Activated naive CD4-positive, alpha-beta T cell treated with anti-CD3 and anti-CD28 coated beads, Interleukin-2, amount 10 ng/mL, durations not matched to agents 7 days and 5 days (primary cell): ENCODE measurements at regions not wholly inside any gene's neighbourhood (a gene's known extent, or its start where the extent isn't known, plus 50 kb on each side); places are given as distances from the start of the nearest gene placed in this dataset.

Experiments
- CTCF ChIA-PET: fragments of 350-600 bp; sonication (Branson Sonifier 250); formaldehyde crosslinking; loops from one replicate; lab custom pipeline; 2021; ENCODE audit warnings: antibody characterized with exemption; lab: Charles Lee
- DNase-seq: peaks from one replicate; pipeline ENCODE4 v3.0.0-alpha.2; 2020
- H3K27ac Mint-ChIP-seq: one replicate; pipeline ENCODE4 v1.8.0; 2021; ENCODE audit warnings: mild to moderate bottlenecking, moderate library complexity, mixed read lengths
- H3K27me3 Mint-ChIP-seq: one replicate; pipeline ENCODE4 v1.8.0; 2021; ENCODE audit warnings: mild to moderate bottlenecking, mixed read lengths
- H3K36me3 Mint-ChIP-seq: one replicate; pipeline ENCODE4 v1.8.0; 2021; ENCODE audit warnings: mixed read lengths
- H3K4me1 Mint-ChIP-seq: one replicate; pipeline ENCODE4 v1.8.0; 2021; ENCODE audit warnings: mixed read lengths
- H3K4me3 Mint-ChIP-seq: one replicate; pipeline ENCODE4 v1.8.0; 2021; ENCODE audit warnings: mild to moderate bottlenecking, moderate library complexity, mixed read lengths
- H3K9me3 Mint-ChIP-seq: one replicate; pipeline ENCODE4 v1.8.0; 2021; ENCODE audit warnings: mixed read lengths

DNA sequence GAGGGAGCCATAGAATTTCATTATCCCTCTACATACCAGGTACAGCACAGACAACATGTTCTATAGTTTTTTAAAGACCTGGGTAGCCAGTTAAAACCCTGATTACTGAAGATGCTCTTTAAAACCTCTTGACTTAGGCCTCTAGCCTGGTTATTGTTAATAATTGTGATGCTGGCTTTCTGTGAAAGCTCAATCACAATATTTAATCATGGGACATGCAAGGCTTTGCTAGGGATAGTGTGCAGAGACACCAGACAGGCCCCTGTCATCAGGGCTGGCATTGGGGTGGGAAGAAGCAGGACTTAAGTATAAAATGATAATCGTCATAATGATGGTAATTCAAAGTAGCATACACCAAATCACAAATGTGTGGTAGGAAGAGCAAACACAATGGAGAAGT is 274.4 kb downstream of the PTBP2 start:
- no peak for DNase-seq
- Mint-ChIP-seq H3K9me3 (no peaks in the 10 kb centered on the region), H3K36me3 (no peaks in the 10 kb centered on the region), H3K4me3 (no peak overlapping the region), H3K27me3 (peaks cover 3% of the 10 kb centered on the region), H3K27ac (no peak overlapping the region), H3K4me1 (no peaks in the 10 kb centered on the region)
- CTCF ChIA-PET = no interaction called here

- H3K27me3 Mint-ChIP-seq = peaks cover 3% of the 10 kb centered on the region
- no peak overlapping the region for H3K4me3 Mint-ChIP-seq
- no peak overlapping the region for H3K27ac Mint-ChIP-seq
- H3K9me3 Mint-ChIP-seq = no peaks in the 10 kb centered on the region
- H3K4me1 Mint-ChIP-seq = no peaks in the 10 kb centered on the region
- CTCF ChIA-PET = no interaction called here
- no peaks in the 10 kb centered on the region for H3K36me3 Mint-ChIP-seq
- no peak for DNase-seq
These were observed 276.1 kb downstream of the PTBP2 start for GRCh38 chr1:96997717-96998116.

GRCh38 chr1:96998466-96998865 is 276.9 kb downstream of the PTBP2 start:
- Mint-ChIP-seq H3K36me3 (no peaks in the 10 kb centered on the region), H3K9me3 (no peaks in the 10 kb centered on the region), H3K27me3 (peaks cover 6% of the 10 kb centered on the region), H3K27ac (no peak overlapping the region), H3K4me1 (no peaks in the 10 kb centered on the region), H3K4me3 (no peak overlapping the region)
- CTCF ChIA-PET = no interaction called here
- no peak for DNase-seq

- H3K27me3 Mint-ChIP-seq = peaks cover 8% of the 10 kb centered on the region
- no peak for DNase-seq
- no peaks in the 10 kb centered on the region for H3K9me3 Mint-ChIP-seq
- no peaks in the 10 kb centered on the region for H3K36me3 Mint-ChIP-seq
- H3K4me3 Mint-ChIP-seq = no peak overlapping the region
- no peaks in the 10 kb centered on the region for H3K4me1 Mint-ChIP-seq
- no peak overlapping the region for H3K27ac Mint-ChIP-seq
- CTCF ChIA-PET = no interaction called here
These were observed 277.6 kb downstream of the PTBP2 start for GRCh38 chr1:96999191-96999590.

DNA sequence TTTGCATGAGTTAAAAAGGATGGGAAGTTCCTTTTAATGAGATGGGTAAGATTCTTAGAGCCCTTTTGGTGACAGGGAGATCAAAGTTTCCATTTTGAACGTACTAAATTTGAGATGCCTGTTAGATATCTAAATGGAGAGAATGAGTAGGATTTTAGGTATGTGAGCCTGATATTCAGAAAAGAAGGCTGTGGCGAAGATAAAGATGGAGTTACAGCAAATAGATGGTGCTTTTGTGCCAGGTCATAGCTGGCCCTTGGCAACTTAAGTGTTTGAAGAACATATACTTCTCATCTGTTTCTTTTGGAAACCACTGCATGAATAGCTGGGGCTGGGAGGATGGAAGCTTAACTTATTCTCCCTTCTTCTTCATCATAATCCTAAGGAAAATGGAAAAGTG is 282.5 kb downstream of the PTBP2 start:
- Mint-ChIP-seq H3K27me3 (peaks cover 5% of the 10 kb centered on the region), H3K4me1 (no peaks in the 10 kb centered on the region), H3K4me3 (no peak overlapping the region), H3K36me3 (no peaks in the 10 kb centered on the region), H3K9me3 (no peaks in the 10 kb centered on the region), H3K27ac (no peak overlapping the region)
- CTCF ChIA-PET = no interaction called here
- no peak for DNase-seq

DNA sequence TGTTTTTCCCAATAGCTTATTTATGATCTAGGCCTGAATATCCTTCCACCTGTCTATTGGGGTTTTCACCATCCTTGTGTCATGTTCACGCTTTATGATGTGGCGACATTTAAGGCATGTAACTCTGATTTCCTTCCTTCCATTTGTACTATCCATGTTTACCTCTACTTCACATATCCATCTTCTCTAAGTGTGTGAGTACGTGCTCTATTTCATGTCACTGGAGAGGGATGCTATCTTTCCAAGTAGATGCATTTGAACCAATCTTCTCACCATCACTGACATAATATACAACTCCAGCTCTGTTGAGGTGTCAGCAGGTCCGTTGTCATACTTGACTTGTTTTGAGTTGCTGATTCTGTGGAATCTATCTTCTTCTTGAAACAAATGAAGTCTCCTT is 283.2 kb downstream of the PTBP2 start:
- Mint-ChIP-seq H3K4me1 (no peaks in the 10 kb centered on the region), H3K9me3 (no peaks in the 10 kb centered on the region), H3K27me3 (peaks cover 5% of the 10 kb centered on the region), H3K4me3 (no peak overlapping the region), H3K27ac (no peak overlapping the region), H3K36me3 (no peaks in the 10 kb centered on the region)
- CTCF ChIA-PET = no interaction called here
- no peak for DNase-seq

GRCh38 chr1:97006044-97006661 is 284.6 kb downstream of the PTBP2 start:
- Mint-ChIP-seq H3K27ac (no peak overlapping the region), H3K36me3 (no peaks in the 10 kb centered on the region), H3K4me1 (no peaks in the 10 kb centered on the region), H3K9me3 (no peaks in the 10 kb centered on the region), H3K27me3 (peaks cover 5% of the 10 kb centered on the region), H3K4me3 (no peak overlapping the region)
- CTCF ChIA-PET = no interaction called here
- no peak for DNase-seq

DNA sequence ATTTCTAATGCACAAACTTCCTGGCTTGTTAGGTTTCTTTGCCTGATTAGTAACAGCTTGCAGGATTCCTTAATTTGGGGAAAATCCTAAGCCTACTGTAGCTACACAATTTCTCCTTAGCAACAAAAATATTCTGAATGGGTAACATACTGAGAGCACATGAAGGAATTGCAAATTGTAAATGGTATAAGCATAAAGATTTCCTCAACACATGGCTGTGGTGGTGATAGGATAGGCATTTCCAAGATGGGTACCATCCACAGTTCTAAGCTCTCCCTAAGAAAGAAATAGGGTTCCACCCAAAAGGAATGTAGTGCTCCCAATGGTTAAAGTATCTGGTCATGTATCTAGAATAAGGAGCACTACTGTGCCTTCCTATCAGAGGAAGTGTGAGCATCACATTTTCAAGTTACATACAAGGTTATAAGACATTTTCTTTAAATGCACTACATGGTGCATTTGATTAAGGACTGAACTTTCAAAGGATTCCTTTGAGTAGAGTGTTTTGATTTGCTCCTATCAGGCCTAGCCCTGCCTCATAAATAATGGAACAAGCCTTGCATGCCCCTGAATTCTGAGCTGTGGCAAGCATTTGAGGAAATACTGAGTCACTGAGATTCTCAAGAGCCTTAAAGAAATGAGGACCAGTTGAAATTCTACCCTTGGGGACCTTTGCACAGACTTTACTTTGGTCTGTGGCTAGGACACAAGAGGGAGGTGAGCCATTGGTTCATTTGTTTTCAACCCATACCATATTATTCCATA is 286.4 kb downstream of the PTBP2 start:
- CTCF ChIA-PET = no interaction called here
- no peaks in the 10 kb centered on the region for H3K9me3 Mint-ChIP-seq
- no peak overlapping the region for H3K4me3 Mint-ChIP-seq
- no peak for DNase-seq
- peaks cover 5% of the 10 kb centered on the region for H3K27me3 Mint-ChIP-seq
- H3K36me3 Mint-ChIP-seq = no peaks in the 10 kb centered on the region
- H3K27ac Mint-ChIP-seq = no peak overlapping the region
- no peaks in the 10 kb centered on the region for H3K4me1 Mint-ChIP-seq

- CTCF ChIA-PET = no interaction called here
- Mint-ChIP-seq H3K4me3 (no peak overlapping the region), H3K36me3 (no peaks in the 10 kb centered on the region), H3K27ac (no peak overlapping the region), H3K27me3 (no peaks in the 10 kb centered on the region), H3K4me1 (no peaks in the 10 kb centered on the region), H3K9me3 (no peaks in the 10 kb centered on the region)
- DNase-seq = no peak
These were observed 289.1 kb downstream of the PTBP2 start for GRCh38 chr1:97010566-97011264.

DNA sequence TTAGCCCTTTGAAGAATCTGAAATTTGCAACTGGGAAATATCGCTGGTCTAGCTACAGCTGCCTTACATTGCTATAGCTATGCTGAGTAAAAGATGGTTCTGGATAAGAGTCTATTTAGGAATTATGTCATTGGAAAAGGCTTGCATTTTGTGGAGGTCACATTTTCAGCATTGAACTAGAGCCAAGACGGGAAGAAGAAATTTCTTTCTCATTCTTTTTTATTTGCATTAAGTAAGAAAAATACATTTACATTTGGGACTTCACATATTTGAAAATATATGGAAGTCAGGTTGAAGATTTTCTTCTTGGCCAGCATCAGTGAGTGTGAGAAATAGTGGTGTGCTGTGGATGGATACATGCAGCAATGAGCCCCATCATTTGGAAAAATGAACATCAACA is 291.6 kb downstream of the PTBP2 start:
- no peak overlapping the region for H3K27ac Mint-ChIP-seq
- H3K27me3 Mint-ChIP-seq = no peaks in the 10 kb centered on the region
- H3K9me3 Mint-ChIP-seq = no peaks in the 10 kb centered on the region
- H3K36me3 Mint-ChIP-seq = no peaks in the 10 kb centered on the region
- H3K4me3 Mint-ChIP-seq = no peak overlapping the region
- no peak for DNase-seq
- CTCF ChIA-PET = no interaction called here
- H3K4me1 Mint-ChIP-seq = no peaks in the 10 kb centered on the region

- no peak overlapping the region for H3K4me3 Mint-ChIP-seq
- H3K27ac Mint-ChIP-seq = no peak overlapping the region
- no peak for DNase-seq
- no peaks in the 10 kb centered on the region for H3K27me3 Mint-ChIP-seq
- CTCF ChIA-PET = no interaction called here
- H3K36me3 Mint-ChIP-seq = no peaks in the 10 kb centered on the region
- no peaks in the 10 kb centered on the region for H3K4me1 Mint-ChIP-seq
- no peaks in the 10 kb centered on the region for H3K9me3 Mint-ChIP-seq
These were observed 292.4 kb downstream of the PTBP2 start for GRCh38 chr1:97013941-97014340.

- Mint-ChIP-seq H3K4me3 (no peak overlapping the region), H3K27ac (no peak overlapping the region), H3K27me3 (no peaks in the 10 kb centered on the region), H3K36me3 (no peaks in the 10 kb centered on the region), H3K9me3 (no peaks in the 10 kb centered on the region), H3K4me1 (no peaks in the 10 kb centered on the region)
- no peak for DNase-seq
- CTCF ChIA-PET = no interaction called here
These were observed 292.8 kb downstream of the PTBP2 start for GRCh38 chr1:97014426-97014825.

DNA sequence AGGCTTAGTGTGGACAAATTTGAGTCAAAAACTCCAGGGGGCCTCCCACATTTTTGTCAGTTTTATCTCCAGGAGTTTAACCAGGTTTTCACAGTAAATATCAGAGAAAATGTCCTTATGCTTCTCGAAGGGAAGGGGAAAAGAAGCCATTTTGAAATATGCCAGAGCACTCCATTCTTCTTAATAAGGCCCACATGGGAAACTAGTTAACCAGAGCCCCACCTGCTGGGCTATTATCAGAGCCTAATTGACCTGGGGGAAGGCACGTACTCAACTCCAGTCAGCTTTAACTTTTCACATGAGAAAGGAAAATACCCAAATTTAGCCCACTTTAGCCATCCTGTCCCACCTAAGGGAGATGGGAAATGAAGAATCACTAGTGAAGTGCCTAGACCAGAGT is 296.3 kb downstream of the PTBP2 start:
- Mint-ChIP-seq H3K36me3 (no peaks in the 10 kb centered on the region), H3K4me3 (no peak overlapping the region), H3K4me1 (no peaks in the 10 kb centered on the region), H3K27me3 (no peaks in the 10 kb centered on the region), H3K27ac (no peak overlapping the region), H3K9me3 (no peaks in the 10 kb centered on the region)
- CTCF ChIA-PET = no interaction called here
- no peak for DNase-seq
